ENCODE measurements at regions not wholly inside any gene's neighbourhood (a gene's known extent, or its start where the extent isn't known, plus 50 kb on each side); places are given as distances from the start of the nearest gene placed in this dataset.

DNA sequence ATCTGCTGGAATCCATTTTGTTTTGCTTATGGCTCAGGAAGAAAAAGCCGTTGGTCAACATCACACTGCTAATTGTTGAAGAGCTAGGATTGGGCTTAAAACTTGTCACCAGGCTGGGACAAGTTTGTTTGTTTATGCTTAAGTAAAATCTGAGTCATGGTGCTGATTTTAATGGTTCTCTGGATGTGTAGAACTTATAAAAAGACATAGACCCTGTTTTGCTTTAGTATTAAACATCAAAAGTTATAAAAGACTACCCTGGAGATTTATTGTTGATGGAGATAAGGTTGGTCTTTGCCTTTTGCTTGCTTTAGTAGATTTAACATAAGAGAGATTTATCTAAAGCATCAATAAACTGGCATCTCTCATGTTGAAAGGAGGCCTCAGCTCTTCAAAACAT is 348.2 kb upstream of the GOLIM4 start:
- TF ChIP-seq, protein P1, sequence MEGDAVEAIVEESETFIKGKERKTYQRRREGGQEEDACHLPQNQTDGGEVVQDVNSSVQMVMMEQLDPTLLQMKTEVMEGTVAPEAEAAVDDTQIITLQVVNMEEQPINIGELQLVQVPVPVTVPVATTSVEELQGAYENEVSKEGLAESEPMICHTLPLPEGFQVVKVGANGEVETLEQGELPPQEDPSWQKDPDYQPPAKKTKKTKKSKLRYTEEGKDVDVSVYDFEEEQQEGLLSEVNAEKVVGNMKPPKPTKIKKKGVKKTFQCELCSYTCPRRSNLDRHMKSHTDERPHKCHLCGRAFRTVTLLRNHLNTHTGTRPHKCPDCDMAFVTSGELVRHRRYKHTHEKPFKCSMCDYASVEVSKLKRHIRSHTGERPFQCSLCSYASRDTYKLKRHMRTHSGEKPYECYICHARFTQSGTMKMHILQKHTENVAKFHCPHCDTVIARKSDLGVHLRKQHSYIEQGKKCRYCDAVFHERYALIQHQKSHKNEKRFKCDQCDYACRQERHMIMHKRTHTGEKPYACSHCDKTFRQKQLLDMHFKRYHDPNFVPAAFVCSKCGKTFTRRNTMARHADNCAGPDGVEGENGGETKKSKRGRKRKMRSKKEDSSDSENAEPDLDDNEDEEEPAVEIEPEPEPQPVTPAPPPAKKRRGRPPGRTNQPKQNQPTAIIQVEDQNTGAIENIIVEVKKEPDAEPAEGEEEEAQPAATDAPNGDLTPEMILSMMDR (IDR thresholded peaks at IDR 0.05), result no peak
- TF ChIP-seq POLR2A (IDR thresholded peaks at IDR 0.05), result no peak

All from testis (tissue), 2 donors.